Kidney tubule cell (primary cell): ENCODE measurements at regions not wholly inside any gene's neighbourhood (a gene's known extent, or its start where the extent isn't known, plus 50 kb on each side); places are given as distances from the start of the nearest gene placed in this dataset.
A peak's percentile ranks its signal among the peaks of the same experiment; 100 is the strongest.
"Not testable (repeated sequence)": the region's sequence is repeated elsewhere in the genome, so short reads cannot be mapped to it uniquely, and the experiment has no call there.

Source experiments
- DNase-seq: peaks from one replicate; pipeline ENCODE4 v3.0.0-alpha.2; 2018; ENCODE audit warnings: low spot score

DNA sequence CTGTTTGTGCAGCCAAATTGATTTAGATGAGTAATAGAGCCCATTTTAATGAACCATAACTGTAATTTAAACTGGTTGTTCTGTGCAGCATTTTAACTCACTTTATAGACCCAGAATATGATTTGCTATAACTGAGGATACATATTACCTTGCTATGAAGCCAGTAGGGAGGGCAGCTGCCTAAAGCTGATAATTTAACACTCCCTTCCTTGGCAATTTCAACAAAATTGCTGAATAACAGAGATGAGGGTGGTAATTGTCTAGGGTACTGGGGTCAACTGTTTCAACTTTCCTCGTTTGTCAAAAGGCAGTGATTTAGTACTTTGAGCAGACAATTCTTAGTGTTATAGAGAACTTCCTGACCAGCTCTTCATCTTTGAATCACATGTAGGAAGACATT is 304.9 kb upstream of the POU1F1 start:
- no peak for DNase-seq

DNA sequence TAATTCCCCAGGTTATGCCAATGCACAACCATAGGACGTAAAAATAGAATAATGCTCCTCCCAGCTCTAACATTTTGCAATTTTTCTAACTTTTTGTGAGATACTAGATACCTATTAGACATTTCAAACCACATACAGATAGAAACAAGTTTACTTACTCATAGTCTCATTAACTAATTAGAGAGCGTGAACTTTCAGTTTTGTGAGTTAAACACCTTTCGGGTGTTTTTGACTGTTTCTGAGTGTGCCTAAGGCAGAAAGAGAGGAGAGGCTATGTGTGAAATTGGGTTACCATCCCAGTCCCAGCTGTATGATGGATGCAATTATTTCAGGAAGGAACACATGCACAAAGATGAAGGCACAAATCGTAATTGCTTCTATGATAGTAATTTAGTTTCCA is 300.4 kb upstream of the POU1F1 start:
- DNase-seq, result no peak

GRCh38 chr3:87575550-87575949 is 299.2 kb upstream of the POU1F1 start:
- no peak for DNase-seq

GRCh38 chr3:87568331-87568730 is 291.9 kb upstream of the POU1F1 start:
- no peak for DNase-seq

- DNase-seq, result no peak
Measured at GRCh38 chr3:87564438-87564837, 288.1 kb upstream of the POU1F1 start.

DNA sequence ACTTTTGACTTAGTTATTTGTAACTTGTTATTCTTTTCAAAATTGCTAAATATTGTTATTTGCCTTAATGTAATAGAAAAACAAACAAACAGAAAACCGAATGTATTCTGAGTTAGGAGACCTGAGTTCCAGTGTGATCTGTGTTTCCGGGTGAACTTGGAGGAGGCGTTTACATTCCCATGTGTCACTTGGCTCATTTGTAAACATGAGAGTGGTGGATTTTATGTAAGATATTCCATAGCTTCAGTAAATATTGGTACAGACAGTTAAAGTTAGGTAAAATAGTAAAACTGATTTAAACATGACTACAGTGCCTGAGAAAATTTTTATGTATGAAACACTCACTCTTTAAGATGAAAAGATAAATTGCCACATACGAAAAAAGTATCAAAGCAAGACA is 287.3 kb upstream of the POU1F1 start:
- no peak for DNase-seq

GRCh38 chr3:87558492-87558891 is 282.1 kb upstream of the POU1F1 start:
- DNase-seq, result no peak

- DNase-seq, result no peak
Measured at GRCh38 chr3:87555290-87555689, 278.9 kb upstream of the POU1F1 start.

DNA sequence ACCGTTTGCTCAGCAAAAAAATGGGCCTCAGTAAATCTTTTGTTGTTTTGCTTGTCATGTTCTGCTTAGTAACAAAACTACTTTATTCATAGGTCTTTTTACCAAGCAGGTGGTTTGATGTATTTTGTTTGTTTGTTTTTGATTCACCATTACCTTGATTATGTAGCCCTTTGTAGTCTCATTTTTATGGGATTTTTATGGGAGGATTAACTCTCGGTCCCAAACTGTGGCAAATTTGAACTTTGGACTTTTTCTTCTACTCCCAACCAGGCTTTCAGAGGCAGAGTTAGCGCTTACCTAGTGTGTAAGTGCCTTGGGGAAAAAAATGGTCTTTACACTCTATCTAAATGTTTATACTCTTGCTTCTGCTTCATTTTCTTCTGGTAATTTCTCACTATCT is 276.7 kb upstream of the POU1F1 start:
- DNase-seq, result no peak

DNA sequence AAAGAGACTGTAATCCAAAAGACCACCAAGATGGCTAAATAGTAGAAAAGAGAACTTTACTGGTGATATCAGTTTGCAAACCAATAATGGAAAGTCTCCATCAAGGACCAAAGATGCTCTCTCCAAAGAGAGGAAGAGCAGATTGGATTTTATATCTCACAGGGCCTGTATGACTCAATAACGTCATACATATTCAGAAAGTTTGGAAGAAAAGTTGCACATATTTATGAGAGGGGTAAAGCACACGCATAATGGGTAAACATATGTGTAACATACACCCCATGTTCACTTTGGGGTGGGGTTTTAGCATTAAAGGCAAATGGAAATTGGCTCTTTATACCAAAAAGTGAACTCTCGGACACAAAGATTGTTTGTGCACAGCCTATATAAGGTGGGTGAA is 274.5 kb upstream of the POU1F1 start:
- DNase-seq, result no peak

DNA sequence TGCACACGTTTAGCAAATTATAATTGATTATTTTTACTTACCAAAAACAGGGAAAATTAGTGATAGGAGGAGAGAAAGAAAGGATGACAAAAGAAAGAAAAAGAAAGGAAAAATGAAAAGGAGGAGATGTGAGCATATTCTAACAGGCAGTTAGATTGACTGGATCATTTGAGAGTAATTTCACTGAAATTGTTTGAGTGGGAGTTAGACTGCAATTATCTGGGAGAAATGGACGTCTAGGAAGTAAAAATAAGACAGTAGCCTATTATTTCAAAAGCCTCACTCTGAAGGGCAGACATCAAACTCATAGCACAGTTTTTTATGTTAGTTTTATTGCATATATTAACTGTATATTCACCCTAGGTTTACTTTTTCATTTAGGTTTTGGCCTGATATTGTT is 272.8 kb upstream of the POU1F1 start:
- DNase-seq, result no peak

- no peak for DNase-seq
Measured at GRCh38 chr3:87548271-87548670, 271.9 kb upstream of the POU1F1 start.

GRCh38 chr3:87546216-87546615 is 269.8 kb upstream of the POU1F1 start:
- DNase-seq, result no peak

DNA sequence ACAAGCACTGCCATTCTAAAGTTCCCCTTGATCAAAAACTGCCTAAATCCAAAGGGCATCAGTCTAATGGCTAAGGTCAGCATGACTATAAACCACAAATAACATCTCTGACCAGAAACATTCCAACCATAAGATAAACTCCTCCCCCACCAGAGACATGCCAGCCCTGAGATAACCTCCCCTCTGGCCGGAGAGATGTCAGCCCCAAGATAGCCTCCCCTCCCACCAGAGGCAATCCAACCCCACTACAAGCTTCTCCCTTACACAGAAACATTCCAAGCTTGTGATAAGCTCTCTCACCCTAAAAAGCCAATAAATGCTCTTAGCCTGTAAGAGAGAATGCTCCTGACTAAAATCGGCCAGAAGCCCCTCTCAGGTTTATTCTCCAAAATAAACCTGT is 267.0 kb upstream of the POU1F1 start:
- not testable (repeated sequence) for DNase-seq

GRCh38 chr3:87541723-87542122 is 265.3 kb upstream of the POU1F1 start:
- no peak for DNase-seq

- DNase-seq, result not testable (repeated sequence)
Measured at GRCh38 chr3:87538722-87539121, 262.3 kb upstream of the POU1F1 start.

DNA sequence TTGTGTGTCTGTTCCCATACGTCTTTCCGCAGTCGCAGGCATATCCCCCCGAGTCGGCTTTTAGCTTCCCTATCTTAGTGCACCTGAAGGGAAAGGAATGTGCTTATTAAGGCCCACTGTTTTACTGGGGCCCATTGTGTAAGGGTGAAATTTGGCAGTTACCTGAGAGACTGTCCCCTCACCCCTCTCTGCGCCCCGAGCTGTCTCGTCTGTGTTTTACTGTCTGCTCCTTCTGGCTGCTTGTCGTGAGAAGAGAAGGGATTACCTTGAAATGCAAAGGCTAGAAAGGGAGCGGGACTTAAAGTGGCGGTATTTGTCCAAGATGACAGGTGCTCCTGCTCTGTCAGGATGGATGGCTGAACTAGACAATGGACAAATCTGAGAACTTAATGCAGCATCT is 233.0 kb upstream of the POU1F1 start:
- no peak for DNase-seq

DNA sequence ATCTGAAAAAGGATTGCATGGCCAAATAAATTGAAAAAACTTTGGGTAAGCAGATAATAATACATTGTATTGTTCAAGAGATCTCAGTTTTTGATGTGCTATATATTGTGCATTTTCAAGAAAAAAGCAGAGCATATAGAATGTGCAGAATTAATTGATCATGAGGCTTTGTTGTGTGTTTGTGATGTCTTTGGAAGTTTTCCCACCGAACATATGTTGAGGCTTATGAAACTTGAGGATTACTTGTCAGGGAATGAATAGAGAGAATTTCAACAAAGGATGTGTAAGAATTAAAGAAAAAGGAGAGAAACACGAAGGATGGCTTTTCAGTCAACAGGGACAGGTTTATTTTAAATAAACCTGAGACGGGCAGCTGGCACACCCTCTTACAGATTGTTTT is 232.5 kb upstream of the POU1F1 start:
- no peak for DNase-seq

GRCh38 chr3:87507753-87508152 is 231.4 kb upstream of the POU1F1 start:
- no peak for DNase-seq

- DNase-seq, result peak; percentile 72
Measured at GRCh38 chr3:87503900-87504498, 227.6 kb upstream of the POU1F1 start.

DNA sequence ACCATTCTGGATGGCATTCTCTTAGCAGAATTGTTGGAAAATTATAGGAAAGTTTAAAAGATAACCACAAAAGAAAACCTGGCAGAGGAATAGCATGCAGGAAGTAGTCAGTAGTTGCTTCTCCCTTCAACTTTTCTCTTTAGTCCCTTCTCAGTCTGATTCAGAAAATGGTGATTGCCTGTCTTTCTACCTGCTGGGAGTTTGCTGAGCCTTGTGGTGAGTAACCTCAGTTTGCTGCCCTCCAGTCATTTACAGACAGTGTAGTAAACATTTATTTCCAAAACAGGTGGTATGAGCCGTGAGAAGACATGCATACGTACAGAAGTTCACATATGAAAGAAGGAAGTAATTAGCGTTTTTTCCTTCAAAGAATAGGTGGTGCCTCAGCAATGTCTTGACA is 224.7 kb upstream of the POU1F1 start:
- peak; percentile 4 for DNase-seq

GRCh38 chr3:87498358-87499080 is 222.1 kb upstream of the POU1F1 start:
- no peak for DNase-seq

DNA sequence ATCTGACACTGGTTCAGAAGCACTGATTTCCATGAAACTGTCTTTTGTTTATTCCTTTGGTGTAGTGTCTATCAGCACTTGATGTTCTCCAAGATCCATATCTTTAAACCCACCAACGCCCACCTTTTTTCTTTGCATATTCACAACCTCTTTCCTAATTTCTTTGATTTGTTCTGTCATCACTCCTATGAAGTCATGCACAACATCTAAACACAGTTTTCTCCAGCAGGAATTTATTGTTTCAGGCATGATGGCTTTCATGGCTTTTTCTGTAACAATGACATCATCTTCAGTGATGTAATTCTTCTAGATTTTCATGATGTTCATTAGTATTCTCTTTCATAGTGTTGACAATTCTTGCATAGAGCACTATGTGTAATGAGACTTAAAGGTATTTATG is 219.6 kb upstream of the POU1F1 start:
- no peak for DNase-seq

GRCh38 chr3:87494264-87494663 is 217.9 kb upstream of the POU1F1 start:
- no peak for DNase-seq
